ENCODE measurements at regions not wholly inside any gene's neighbourhood (a gene's known extent, or its start where the extent isn't known, plus 50 kb on each side); places are given as distances from the start of the nearest gene placed in this dataset.

- TF ChIP-seq KLF13 (CRISPR knock-in tag; IDR thresholded peaks at IDR 0.05) (no peak), ZNF367 (CRISPR knock-in tag; IDR thresholded peaks at IDR 0.05; ENCODE audit: borderline replicate concordance) (no peak), DNMT3B (CRISPR knock-in tag; conservative IDR thresholded peaks at IDR 0.05) (no peak), MTA3 (CRISPR knock-in tag; IDR thresholded peaks at IDR 0.05) (no peak)
Observed at GRCh38 chr1:14375226-14375625, 223.3 kb upstream of the KAZN start (continued).

- Histone ChIP-seq H3K9me3 (ENCODE audit: low read length) (peaks cover 21% of the 10 kb centered on the region), H2AFZ (ENCODE audit: low read length) (no peak overlapping the region), H3K4me2 (ENCODE audit: low read depth, low read length) (no peak overlapping the region), H3K9ac (ENCODE audit: insufficient read depth, low read depth, low read length) (no peak overlapping the region), H3K79me2 (ENCODE audit: insufficient read depth, low read length) (no peaks in the 10 kb centered on the region), H3K27ac (ENCODE audit: extremely low read length, insufficient read depth, low read length) (no peak overlapping the region), H4K20me1 (ENCODE audit: insufficient read depth, low read length) (no peaks in the 10 kb centered on the region), H3K4me1 (ENCODE audit: insufficient read depth, low read length) (no peaks in the 10 kb centered on the region), H3K27me3 (ENCODE audit: control insufficient read depth in 1 of 2, insufficient read depth in 2 of 2, low read length in 2 of 2) (no peaks in the 10 kb centered on the region), H3K36me3 (replicated peaks in 1 of 2; ENCODE audit: control insufficient read depth in 1 of 2, insufficient read depth in 2 of 2, low read length in 2 of 2) (no peaks in the 10 kb centered on the region), H3K4me3 (replicated peaks in 1 of 3; ENCODE audit: insufficient read depth in 1 of 3, low read depth in 2 of 3, low read length in 3 of 3) (no peak overlapping the region)
- in situ Hi-C loops (cut with HindIII; ENCODE audit: extremely low pct_ligation_motif_present, low pct_unique_long_range_greater_than_20kb) (no loop called here), intact Hi-C loops (cut with micrococcal nuclease; ENCODE audit: unreplicated experiment) (no loop called here)
- DNase-seq (ENCODE audit: low spot score): no peak
- WGBS (ENCODE audit: low lambda C conversion rate): 21% methylated on average over 5 of the region's 5 CpGs
- TF ChIP-seq NFKBIZ (CRISPR knock-in tag; IDR thresholded peaks at IDR 0.05): no peak
- TF ChIP-seq ZBTB39 (CRISPR knock-in tag; IDR thresholded peaks at IDR 0.05): no peak
- no peak for TF ChIP-seq ZNF484 (CRISPR knock-in tag; IDR thresholded peaks at IDR 0.05; ENCODE audit: borderline replicate concordance, low read depth)
- no peak for ATAC-seq
- CTCF ChIA-PET (ENCODE audit: low intra/inter-chr PET ratio, low total read pairs): no interaction called here
- no peak for FAIRE-seq
- no TSS peak for BruUV-seq (replicated peaks)
- POLR2A ChIA-PET: no interaction called here
Observed at GRCh38 chr1:14377386-14377785, 221.1 kb upstream of the KAZN start.
